HCT116 (cell line): ENCODE measurements at regions not wholly inside any gene's neighbourhood (a gene's known extent, or its start where the extent isn't known, plus 50 kb on each side); places are given as distances from the start of the nearest gene placed in this dataset.

Experiments
- ATAC-seq: fragments of 200-7000 bp; cut with Tn5 transposase; 2 replicates; pipeline ENCODE4 v1.9.1; 2020; ENCODE audit warnings: mild to moderate bottlenecking, moderate library complexity
- BruUV-seq: library from RNA; stranded (reverse); fragments of 400-500 nt; replicated peaks from 2 replicates; lab custom pipeline; 2021; lab: Mats Ljungman, UMichigan
- CTCF ChIA-PET: fragments of 300-600 bp; sonication (Branson Sonifier 250); formaldehyde crosslinking; loops from one replicate; lab custom pipeline; 2021; ENCODE audit warnings: antibody characterized with exemption; lab: Charles Lee
- POLR2A ChIA-PET: fragments of 300-600, 350-600 bp; sonication (Branson Sonifier 250); formaldehyde crosslinking; loops from one replicate; lab custom pipeline; 2021; ENCODE audit warnings: antibody characterized with exemption; lab: Charles Lee
- RAD21 ChIA-PET, 2 experiments: fragments of 300-600 bp; sonication (Branson Sonifier 250); formaldehyde crosslinking; loops; one replicate each; lab custom pipeline; 2023; ENCODE audit warnings: low total read pairs in 2 of 2; ENCODE audit not compliant: uncharacterized antibody in 2 of 2, unreplicated experiment in 2 of 2, low non-redundant PET in 1 of 2; lab: Charles Lee
- DNase-seq: peaks from one replicate; pipeline ENCODE4 v3.0.0-alpha.2; 2010; ENCODE audit warnings: low read depth, low spot score
- H2AFZ ChIP-seq: fragments of 200-600 bp; shearing (Covaris generic), sonication (generic); 2 replicates; pipeline ENCODE4 v1.6.1; 2017; ENCODE audit warnings: low read depth, mixed run types, mixed read lengths, antibody characterized with exemption, low read length; ENCODE audit not compliant: poor library complexity, severe bottlenecking
- H3K27ac ChIP-seq: 2 replicates; pipeline ENCODE4 v1.5.1; 2012; ENCODE audit warnings: low read depth, low read length
- H3K27me3 ChIP-seq: fragments of 200-600 bp; sonication (generic); 2 replicates; pipeline ENCODE4 v1.6.1; 2016; ENCODE audit warnings: mixed run types, low read length, mixed read lengths; ENCODE audit not compliant: insufficient read depth
- H3K36me3 ChIP-seq, 2 experiments: fragments of 200-500 bp in 1 of 2; fragments of 200-600 bp in 1 of 2; sonication (Bioruptor generic) in 1 of 2; sonication (generic) in 1 of 2; 2 replicates each; pipeline versions ENCODE4 v1.5.1 to v1.6.1; 2014 to 2016; ENCODE audit warnings: low read length in 2 of 2, inconsistent platforms in 1 of 2, mixed read lengths in 1 of 2, mixed run types in 1 of 2; ENCODE audit not compliant: insufficient read depth in 2 of 2, control insufficient read depth in 1 of 2
- H3K4me1 ChIP-seq, 2 experiments: fragments of 200-600 bp in 1 of 2; sonication (generic) in 1 of 2; 2 replicates each; pipeline versions ENCODE4 v1.5.1 to v1.6.1; 2012 to 2017; ENCODE audit warnings: low read length in 2 of 2, inconsistent platforms in 1 of 2, mild to moderate bottlenecking in 1 of 2, mixed read lengths in 1 of 2, mixed run types in 1 of 2, moderate library complexity in 1 of 2; ENCODE audit not compliant: insufficient read depth in 2 of 2, control insufficient read depth in 1 of 2
- H3K4me2 ChIP-seq: fragments of 200-600 bp; sonication (generic); 2 replicates; pipeline ENCODE4 v1.6.1; 2017; ENCODE audit warnings: mixed run types, low read length, mixed read lengths
- H3K4me3 ChIP-seq, 2 experiments: fragments of 200-600 bp in 1 of 2; sonication (generic) in 1 of 2; replicated peaks in 1 of 2; 2 replicates each; pipeline ENCODE4 v1.5.1; 2011 to 2016; ENCODE audit warnings: low read length in 2 of 2, control low read depth in 1 of 2, low read depth in 1 of 2, mild to moderate bottlenecking in 1 of 2, mixed read lengths in 1 of 2, mixed run types in 1 of 2
- H3K79me2 ChIP-seq: fragments of 200-600 bp; sonication (generic); 2 replicates; pipeline ENCODE4 v1.6.1; 2017; ENCODE audit warnings: mild to moderate bottlenecking, mixed run types, low read length, moderate library complexity, mixed read lengths; ENCODE audit not compliant: insufficient read depth
- H3K9ac ChIP-seq: fragments of 200-600 bp; sonication (generic); 2 replicates; pipeline ENCODE4 v1.6.1; 2016; ENCODE audit warnings: low read length, mixed read lengths
- H3K9me2 ChIP-seq: fragments of 200-600 bp; sonication (generic), shearing (Covaris generic); 2 replicates; pipeline ENCODE4 v1.6.1; 2017; ENCODE audit warnings: mixed run types, mild to moderate bottlenecking, moderate library complexity; ENCODE audit not compliant: insufficient read depth
- H3K9me3 ChIP-seq, 2 experiments: fragments of 200-500 bp in 1 of 2; fragments of 200-600 bp in 1 of 2; sonication (Bioruptor generic) in 1 of 2; sonication (generic) in 1 of 2; 2 replicates each; pipeline ENCODE4 v1.6.1; 2014 to 2017; ENCODE audit warnings: low read length in 2 of 2, mixed read lengths in 2 of 2, inconsistent platforms in 1 of 2, low read depth in 1 of 2, mild to moderate bottlenecking in 1 of 2, mixed run types in 1 of 2, moderate library complexity in 1 of 2; ENCODE audit not compliant: control insufficient read depth in 1 of 2, insufficient read depth in 1 of 2
- H4K20me1 ChIP-seq: fragments of 200-600 bp; sonication (generic), shearing (Covaris generic); 2 replicates; pipeline ENCODE4 v1.6.1; 2017; ENCODE audit warnings: mixed run types, mild to moderate bottlenecking, moderate library complexity; ENCODE audit not compliant: insufficient read depth
- ATF3 ChIP-seq: IDR thresholded peaks from 2 replicates; pipeline ENCODE4 v1.6.1; 2012
- CEBPB ChIP-seq: IDR thresholded peaks from 2 replicates; pipeline ENCODE4 v1.6.1; 2012; ENCODE audit warnings: low read depth
- ELF1 ChIP-seq: IDR thresholded peaks from 2 replicates; pipeline ENCODE4 v1.6.1; 2012; ENCODE audit warnings: low read depth, borderline replicate concordance
- EZH2phosphoT487 ChIP-seq: fragments of 200-600 bp; IDR thresholded peaks from 2 replicates; pipeline ENCODE4 v1.6.1; 2018; ENCODE audit warnings: antibody characterized with exemption, borderline replicate concordance
- FOSL1 ChIP-seq: IDR thresholded peaks from 2 replicates; pipeline ENCODE4 v1.6.1; 2012; ENCODE audit warnings: low read depth
- JUND ChIP-seq: IDR thresholded peaks from 2 replicates; pipeline ENCODE4 v1.6.1; 2012
- POLR2A ChIP-seq: IDR thresholded peaks from 2 replicates; pipeline ENCODE4 v1.7.0; 2011; ENCODE audit warnings: borderline replicate concordance; ENCODE audit not compliant: insufficient read depth, insufficient read length; ENCODE audit errors: extremely low read depth
- POLR2AphosphoS5 ChIP-seq: IDR thresholded peaks from 2 replicates; pipeline ENCODE4 v1.6.1; 2011; ENCODE audit warnings: mild to moderate bottlenecking, low read depth, low read length, moderate library complexity
- RAD21 ChIP-seq: IDR thresholded peaks from 2 replicates; pipeline ENCODE4 v1.6.1; 2012; ENCODE audit warnings: low read depth, mild to moderate bottlenecking
- REST ChIP-seq: IDR thresholded peaks from 2 replicates; pipeline ENCODE4 v1.6.1; 2012; ENCODE audit warnings: low read depth
- SIN3A ChIP-seq: IDR thresholded peaks from 2 replicates; pipeline ENCODE4 v1.6.1; 2012; ENCODE audit warnings: low read depth
- SP1 ChIP-seq: IDR thresholded peaks from 2 replicates; pipeline ENCODE4 v1.6.1; 2012; ENCODE audit warnings: low read depth
- TCF7L2 ChIP-seq: IDR thresholded peaks from 2 replicates; pipeline ENCODE4 v1.7.0; 2011; ENCODE audit warnings: borderline replicate concordance, inconsistent platforms; ENCODE audit not compliant: insufficient read depth, insufficient read length; ENCODE audit errors: extremely low read depth
- ZBTB33 ChIP-seq: IDR thresholded peaks from 2 replicates; pipeline ENCODE4 v1.6.1; 2011; ENCODE audit warnings: mild to moderate bottlenecking, low read length, moderate library complexity; ENCODE audit not compliant: insufficient replicate concordance; ENCODE audit errors: extremely low read depth
- ZFX ChIP-seq: fragments of 450-650 bp; IDR thresholded peaks from 2 replicates; pipeline ENCODE4 v1.6.1; 2017
- intact Hi-C: fragments of 100-400 bp; cut with micrococcal nuclease; formaldehyde crosslinking; loops from 2 replicates; pipeline ENCODE4 v1.10.0; 2022
- TF ChIP-seq, protein P1 (sequence below), 3 experiments: fragments of 200-600 bp in 1 of 3; sonication (generic) in 1 of 3; IDR thresholded peaks in 2 of 3; conservative IDR thresholded peaks in 1 of 3; 2 replicates each; pipeline ENCODE4 v1.5.1; 2012 to 2017; ENCODE audit warnings: low read depth in 2 of 3, low read length in 2 of 3, antibody characterized with exemption in 1 of 3, borderline replicate concordance in 1 of 3, control low read depth in 1 of 3, mild to moderate bottlenecking in 1 of 3, mixed read lengths in 1 of 3, mixed run types in 1 of 3, moderate library complexity in 1 of 3; ENCODE audit not compliant: insufficient read depth in 1 of 3
- TF ChIP-seq, protein P2 (sequence below): IDR thresholded peaks from 2 replicates; pipeline ENCODE4 v1.6.1; 2012

DNA sequence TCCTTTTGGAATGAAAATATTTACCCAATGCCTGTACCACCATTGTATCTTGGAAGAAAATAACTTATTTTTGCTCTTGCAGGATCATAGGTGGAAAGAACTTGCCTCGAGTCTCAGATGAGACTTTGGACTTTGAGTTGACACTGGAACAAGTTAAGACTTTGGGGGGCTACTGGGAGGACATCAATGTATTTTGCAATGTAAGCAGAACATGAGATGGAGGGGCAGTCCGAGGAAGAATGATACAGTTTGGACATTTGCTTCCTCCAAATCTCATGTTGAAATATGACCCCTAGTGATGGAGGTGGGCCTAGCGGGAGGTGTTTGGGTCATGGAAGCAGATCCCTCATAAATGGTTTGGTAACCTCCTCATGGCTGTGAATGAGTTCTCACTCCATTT, 1428.6 kb downstream of the ZPLD1 start:
- Histone ChIP-seq H3K27ac (no peak overlapping the region), H4K20me1 (no peaks in the 10 kb centered on the region), H3K36me3 (no peaks in the 10 kb centered on the region), H3K27me3 (no peaks in the 10 kb centered on the region), H3K79me2 (no peaks in the 10 kb centered on the region), H3K4me2 (no peak overlapping the region), H3K4me3 (no peak overlapping the region), H3K9me3 (no peaks in the 10 kb centered on the region), H3K9ac (no peak overlapping the region), H3K9me2 (no peaks in the 10 kb centered on the region), H3K4me1 (no peaks in the 10 kb centered on the region), H2AFZ (no peak overlapping the region)
- ChIA-PET RAD21 (no interaction called here), CTCF (no interaction called here), POLR2A (no interaction called here)
- TF ChIP-seq JUND = no peak
- no peak for TF ChIP-seq RAD21
- no peak for TF ChIP-seq SIN3A
- TF ChIP-seq REST = no peak
- no peak for TF ChIP-seq POLR2A
- no peak for TF ChIP-seq ATF3
- no peak for TF ChIP-seq TCF7L2
- TF ChIP-seq, protein P1, sequence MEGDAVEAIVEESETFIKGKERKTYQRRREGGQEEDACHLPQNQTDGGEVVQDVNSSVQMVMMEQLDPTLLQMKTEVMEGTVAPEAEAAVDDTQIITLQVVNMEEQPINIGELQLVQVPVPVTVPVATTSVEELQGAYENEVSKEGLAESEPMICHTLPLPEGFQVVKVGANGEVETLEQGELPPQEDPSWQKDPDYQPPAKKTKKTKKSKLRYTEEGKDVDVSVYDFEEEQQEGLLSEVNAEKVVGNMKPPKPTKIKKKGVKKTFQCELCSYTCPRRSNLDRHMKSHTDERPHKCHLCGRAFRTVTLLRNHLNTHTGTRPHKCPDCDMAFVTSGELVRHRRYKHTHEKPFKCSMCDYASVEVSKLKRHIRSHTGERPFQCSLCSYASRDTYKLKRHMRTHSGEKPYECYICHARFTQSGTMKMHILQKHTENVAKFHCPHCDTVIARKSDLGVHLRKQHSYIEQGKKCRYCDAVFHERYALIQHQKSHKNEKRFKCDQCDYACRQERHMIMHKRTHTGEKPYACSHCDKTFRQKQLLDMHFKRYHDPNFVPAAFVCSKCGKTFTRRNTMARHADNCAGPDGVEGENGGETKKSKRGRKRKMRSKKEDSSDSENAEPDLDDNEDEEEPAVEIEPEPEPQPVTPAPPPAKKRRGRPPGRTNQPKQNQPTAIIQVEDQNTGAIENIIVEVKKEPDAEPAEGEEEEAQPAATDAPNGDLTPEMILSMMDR (IDR thresholded peaks at IDR 0.05 in 2 of 3, conservative IDR thresholded peaks at IDR 0.05 in 1 of 3; ENCODE audit: borderline replicate concordance in 1 of 3, insufficient read depth in 1 of 3, low read depth in 2 of 3, low read length in 2 of 3) = no peak
- TF ChIP-seq ZBTB33 = no peak
- no peak for TF ChIP-seq FOSL1
- no peak for TF ChIP-seq ZFX
- no peak for TF ChIP-seq SP1
- TF ChIP-seq, protein P2, sequence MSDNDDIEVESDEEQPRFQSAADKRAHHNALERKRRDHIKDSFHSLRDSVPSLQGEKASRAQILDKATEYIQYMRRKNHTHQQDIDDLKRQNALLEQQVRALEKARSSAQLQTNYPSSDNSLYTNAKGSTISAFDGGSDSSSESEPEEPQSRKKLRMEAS = no peak
- no peak for TF ChIP-seq POLR2AphosphoS5
- no peak for TF ChIP-seq EZH2phosphoT487
- no peak for TF ChIP-seq ELF1
- TF ChIP-seq CEBPB = no peak
- intact Hi-C loops = no loop called here
- ATAC-seq (no peak), DNase-seq (no peak)
- no TSS peak for BruUV-seq
